HFFc6 (cell line): ENCODE measurements at regions not wholly inside any gene's neighbourhood (a gene's known extent, or its start where the extent isn't known, plus 50 kb on each side); places are given as distances from the start of the nearest gene placed in this dataset.

Experiments
- DNase-seq: peaks from one replicate; pipeline ENCODE4 v3.0.0-alpha.2; 2018
- H3K27ac Mint-ChIP-seq: 2 replicates; pipeline ENCODE4 v1.8.0; 2020; ENCODE audit warnings: mild to moderate bottlenecking, mixed read lengths
- H3K27me3 Mint-ChIP-seq: 2 replicates; pipeline ENCODE4 v1.8.0; 2021; ENCODE audit warnings: mild to moderate bottlenecking, moderate library complexity, mixed read lengths; ENCODE audit not compliant: insufficient read depth
- H3K36me3 Mint-ChIP-seq: 2 replicates; pipeline ENCODE4 v1.8.0; 2021; ENCODE audit warnings: low read depth, mixed read lengths
- H3K4me1 Mint-ChIP-seq: 2 replicates; pipeline ENCODE4 v1.8.0; 2020; ENCODE audit warnings: low read depth, mixed read lengths
- H3K4me3 Mint-ChIP-seq: 2 replicates; pipeline ENCODE4 v1.8.0; 2020; ENCODE audit warnings: mild to moderate bottlenecking, moderate library complexity, mixed read lengths
- H3K9me3 Mint-ChIP-seq: 2 replicates; pipeline ENCODE4 v1.8.0; 2020; ENCODE audit warnings: mild to moderate bottlenecking, mixed read lengths
- CTCF ChIP-seq: fragments of 200-600 bp; sonication (generic); IDR thresholded peaks from 2 replicates; pipeline ENCODE4 v1.5.0; 2021; ENCODE audit warnings: antibody characterized with exemption, mild to moderate bottlenecking

GRCh38 chr4:169807934-169808509 lies 50.3 kb upstream of the HPF1 start:
- H3K4me3 Mint-ChIP-seq, result no peak overlapping the region
- H3K27ac Mint-ChIP-seq, result no peak overlapping the region
- no peak for DNase-seq
- H3K36me3 Mint-ChIP-seq, result no peaks in the 10 kb centered on the region
- TF ChIP-seq CTCF, result no peak
- H3K9me3 Mint-ChIP-seq, result no peaks in the 10 kb centered on the region
- peaks cover 14% of the 10 kb centered on the region for H3K27me3 Mint-ChIP-seq
- H3K4me1 Mint-ChIP-seq, result peaks cover 8% of the 10 kb centered on the region; the same call in 1 of the 2 replicates
